Ovary (tissue), 3 donors: ENCODE measurements at regions not wholly inside any gene's neighbourhood (a gene's known extent, or its start where the extent isn't known, plus 50 kb on each side); places are given as distances from the start of the nearest gene placed in this dataset.
"Not testable (repeated sequence)": the region's sequence is repeated elsewhere in the genome, so short reads cannot be mapped to it uniquely, and the experiment has no call there.

Experiments
- EP300 ChIP-seq: sonication (generic); formaldehyde crosslinking; IDR thresholded peaks from one replicate; pipeline ENCODE4 v1.6.1; 2017; ENCODE audit warnings: antibody characterized with exemption
- TF ChIP-seq, protein P1 (sequence below), 3 donors: fragments of 450-650 bp in 2 of 3; fragments of 200-600 bp in 1 of 3; IDR thresholded peaks; one replicate each; pipeline versions ENCODE4 v1.5.1 to v1.8.0; 2016 to 2022; ENCODE audit warnings: antibody characterized with exemption in 3 of 3, mild to moderate bottlenecking in 1 of 3
- donor health status: DM: no; HTN: no; CAD: no.

DNA sequence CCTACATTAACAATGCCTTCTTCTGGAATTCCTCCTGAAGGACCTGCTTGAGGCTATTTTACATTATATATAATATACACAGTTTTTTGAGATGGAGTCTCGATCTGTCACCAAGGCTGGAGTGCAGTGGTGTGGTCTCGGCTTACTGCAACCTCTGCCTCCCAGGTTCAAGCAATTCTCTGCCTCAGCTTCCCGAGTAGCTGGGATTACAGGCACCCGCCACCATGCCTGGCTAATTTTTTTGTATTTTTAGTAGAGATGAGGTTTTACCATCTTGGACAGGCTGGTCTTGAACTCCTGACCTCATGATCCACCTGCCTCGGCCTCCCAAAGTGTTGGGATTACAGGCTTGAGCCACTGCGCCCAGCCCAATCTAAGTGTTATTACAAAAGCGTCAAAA lies 71.9 kb upstream of the PRR23C start:
- TF ChIP-seq, protein P1, sequence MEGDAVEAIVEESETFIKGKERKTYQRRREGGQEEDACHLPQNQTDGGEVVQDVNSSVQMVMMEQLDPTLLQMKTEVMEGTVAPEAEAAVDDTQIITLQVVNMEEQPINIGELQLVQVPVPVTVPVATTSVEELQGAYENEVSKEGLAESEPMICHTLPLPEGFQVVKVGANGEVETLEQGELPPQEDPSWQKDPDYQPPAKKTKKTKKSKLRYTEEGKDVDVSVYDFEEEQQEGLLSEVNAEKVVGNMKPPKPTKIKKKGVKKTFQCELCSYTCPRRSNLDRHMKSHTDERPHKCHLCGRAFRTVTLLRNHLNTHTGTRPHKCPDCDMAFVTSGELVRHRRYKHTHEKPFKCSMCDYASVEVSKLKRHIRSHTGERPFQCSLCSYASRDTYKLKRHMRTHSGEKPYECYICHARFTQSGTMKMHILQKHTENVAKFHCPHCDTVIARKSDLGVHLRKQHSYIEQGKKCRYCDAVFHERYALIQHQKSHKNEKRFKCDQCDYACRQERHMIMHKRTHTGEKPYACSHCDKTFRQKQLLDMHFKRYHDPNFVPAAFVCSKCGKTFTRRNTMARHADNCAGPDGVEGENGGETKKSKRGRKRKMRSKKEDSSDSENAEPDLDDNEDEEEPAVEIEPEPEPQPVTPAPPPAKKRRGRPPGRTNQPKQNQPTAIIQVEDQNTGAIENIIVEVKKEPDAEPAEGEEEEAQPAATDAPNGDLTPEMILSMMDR (IDR thresholded peaks at IDR 0.05): not testable (repeated sequence)
- TF ChIP-seq EP300: not testable (repeated sequence)
